B cell (primary cell): ENCODE measurements at regions not wholly inside any gene's neighbourhood (a gene's known extent, or its start where the extent isn't known, plus 50 kb on each side); places are given as distances from the start of the nearest gene placed in this dataset.

Source experiments
- ATAC-seq: fragments of 200-7000 bp; cut with Tn5 transposase; one replicate; pipeline ENCODE4 v1.10.0; 2021; ENCODE audit warnings: low read depth, mild to moderate bottlenecking, moderate number of reproducible peaks, moderate library complexity
- CTCF ChIA-PET: fragments of 350-600 bp; sonication (Branson Sonifier 250); formaldehyde crosslinking; loops from one replicate; lab custom pipeline; 2021; ENCODE audit warnings: antibody characterized with exemption, inconsistent platforms; lab: Charles Lee
- POLR2A ChIA-PET: fragments of 350-600 bp; sonication (Branson Sonifier 250); formaldehyde crosslinking; loops from one replicate; lab custom pipeline; 2021; ENCODE audit warnings: antibody characterized with exemption; lab: Charles Lee
- DNase-seq: peaks from one replicate; pipeline ENCODE4 v3.0.0; 2013
- H2AFZ ChIP-seq: 2 replicates; pipeline ENCODE4 v1.6.1; 2012; ENCODE audit warnings: mild to moderate bottlenecking, low read depth, low read length; ENCODE audit not compliant: insufficient read depth, poor library complexity, severe bottlenecking
- H3K27ac ChIP-seq, 2 donors: 1 replicate in 1 of 2; 2 replicates in 1 of 2; pipeline ENCODE4 v1.5.1; 2012 to 2013; ENCODE audit warnings: low read length in 2 of 2, mild to moderate bottlenecking in 2 of 2, moderate library complexity in 1 of 2
- H3K27me3 ChIP-seq, 4 experiments: fragments of 200-600 bp in 1 of 4; sonication (generic) in 1 of 4; replicated peaks in 1 of 4; 1 replicate in 2 of 4; 2 replicates in 2 of 4; pipeline versions ENCODE4 v1.6.1 to v1.7.0; 2013 to 2016; ENCODE audit warnings: low read length in 3 of 4, mild to moderate bottlenecking in 2 of 4, mixed read lengths in 1 of 4, moderate library complexity in 1 of 4; ENCODE audit not compliant: insufficient read depth in 4 of 4, control insufficient read depth in 3 of 4; ENCODE audit errors: control extremely low read depth in 1 of 4
- H3K36me3 ChIP-seq, 2 experiments: replicated peaks in 1 of 2; 1 replicate in 1 of 2; 2 replicates in 1 of 2; pipeline versions ENCODE4 v1.6.1 to v1.7.1; 2013; ENCODE audit warnings: low read length in 1 of 2; ENCODE audit not compliant: insufficient read depth in 2 of 2, control insufficient read depth in 1 of 2; ENCODE audit errors: control extremely low read depth in 1 of 2, extremely low read depth in 1 of 2
- H3K4me1 ChIP-seq, 2 donors: fragments of 200-600 bp in 1 of 2; sonication (generic) in 1 of 2; 1 replicate in 1 of 2; 2 replicates in 1 of 2; pipeline versions ENCODE4 v1.5.1 to v1.6.1; 2013 to 2017; ENCODE audit warnings: low read length in 2 of 2; ENCODE audit not compliant: control insufficient read depth in 2 of 2, insufficient read depth in 2 of 2
- H3K4me2 ChIP-seq: replicated peaks from 2 replicates; pipeline ENCODE3; 2012; ENCODE audit warnings: mild to moderate bottlenecking, low read depth, low read length; ENCODE audit not compliant: poor library complexity, severe bottlenecking
- H3K4me3 ChIP-seq, 5 experiments: fragments of 200-600 bp in 1 of 5; sonication (generic) in 1 of 5; 1 replicate in 3 of 5; 2 replicates in 2 of 5; pipeline versions ENCODE4 v1.5.1 to v1.7.0; 2011 to 2016; ENCODE audit warnings: low read length in 4 of 5, mild to moderate bottlenecking in 4 of 5, low read depth in 2 of 5, control low read depth in 1 of 5, moderate library complexity in 1 of 5; ENCODE audit not compliant: insufficient read depth in 1 of 5; ENCODE audit errors: control extremely low read depth in 1 of 5, extremely low read depth in 1 of 5
- H3K79me2 ChIP-seq: fragments of 200-600 bp; sonication (generic); one replicate; pipeline ENCODE4 v1.6.0; 2016; ENCODE audit warnings: low read length; ENCODE audit not compliant: control insufficient read depth, insufficient read depth
- H3K9ac ChIP-seq: fragments of 200-600 bp; sonication (generic); 2 replicates; pipeline ENCODE4 v1.6.1; 2017; ENCODE audit warnings: mild to moderate bottlenecking, low read length, moderate library complexity
- H3K9me3 ChIP-seq, 3 donors: one replicate each; pipeline versions ENCODE4 v1.6.1 to v1.7.1; 2013; ENCODE audit warnings: low read length in 2 of 3; ENCODE audit not compliant: control insufficient read depth in 2 of 3, insufficient read depth in 1 of 3; ENCODE audit errors: control extremely low read depth in 1 of 3
- H4K20me1 ChIP-seq: 2 replicates; pipeline ENCODE4 v1.6.0; 2012; ENCODE audit warnings: mild to moderate bottlenecking, low read length; ENCODE audit not compliant: insufficient read depth, control insufficient read depth, poor library complexity, severe bottlenecking
- H3K27ac Mint-ChIP-seq: one replicate; pipeline ENCODE4 v1.8.0; 2021; ENCODE audit warnings: mixed read lengths
- H3K27me3 Mint-ChIP-seq: one replicate; pipeline ENCODE4 v1.8.0; 2021; ENCODE audit warnings: mixed read lengths
- H3K4me1 Mint-ChIP-seq: one replicate; pipeline ENCODE4 v1.8.0; 2021; ENCODE audit warnings: mixed read lengths
- H3K4me3 Mint-ChIP-seq: one replicate; pipeline ENCODE4 v1.8.0; 2021; ENCODE audit warnings: mixed read lengths
- H3K9me3 Mint-ChIP-seq: one replicate; pipeline ENCODE4 v1.8.0; 2022; ENCODE audit warnings: mixed read lengths; ENCODE audit not compliant: insufficient read depth
- CTCF ChIP-seq: fragments of 200-600 bp; IDR thresholded peaks from one replicate; pipeline ENCODE4 v1.8.0; 2022; ENCODE audit warnings: antibody characterized with exemption, mild to moderate bottlenecking
- EZH2 ChIP-seq: IDR thresholded peaks from 2 replicates; pipeline ENCODE4 v1.6.1; 2012; ENCODE audit warnings: borderline replicate concordance, low read depth, mild to moderate bottlenecking, moderate library complexity, low read length; ENCODE audit not compliant: insufficient read depth, poor library complexity, severe bottlenecking
- WGBS: methylation state at CpG from one replicate; pipeline ENCODE4 v1.1.5; 2013; ENCODE audit warnings: missing lambda C conversion rate; ENCODE audit not compliant: insufficient coverage; 5-methylcytosine and 5-hydroxymethylcytosine counted together
- intact Hi-C: fragments of 100-400 bp; cut with micrococcal nuclease; formaldehyde crosslinking; loops from one replicate; pipeline ENCODE4 v1.10.0; 2022

GRCh38 chr4:91961504-91961903, 342.3 kb upstream of the GRID2 start:
- no peaks in the 10 kb centered on the region for H3K9me3 ChIP-seq
- no peaks in the 10 kb centered on the region for H3K79me2 ChIP-seq
- no peaks in the 10 kb centered on the region for H4K20me1 ChIP-seq
- no peak overlapping the region for H3K27ac ChIP-seq
- Mint-ChIP-seq H3K4me3 (no peak overlapping the region), H3K4me1 (no peaks in the 10 kb centered on the region), H3K27me3 (no peaks in the 10 kb centered on the region), H3K27ac (no peak overlapping the region), H3K9me3 (peaks cover 2% of the 10 kb centered on the region)
- ATAC-seq (no peak), DNase-seq (no peak)
- H3K4me1 ChIP-seq = no peaks in the 10 kb centered on the region
- no peak overlapping the region for H3K4me3 ChIP-seq
- H3K36me3 ChIP-seq = no peaks in the 10 kb centered on the region
- H3K9ac ChIP-seq = no peak overlapping the region
- intact Hi-C loops = no loop called here
- H3K27me3 ChIP-seq = no peaks in the 10 kb centered on the region
- ChIA-PET CTCF (no interaction called here), POLR2A (no interaction called here)
- TF ChIP-seq EZH2 = no peak
- no peak for TF ChIP-seq CTCF
- H2AFZ ChIP-seq = no peak overlapping the region
- no peak overlapping the region for H3K4me2 ChIP-seq

GRCh38 chr4:91963486-91963885, 340.3 kb upstream of the GRID2 start:
- intact Hi-C loops = no loop called here
- POLR2A ChIA-PET = no interaction called here
- Histone ChIP-seq H3K4me3 (no peak overlapping the region), H4K20me1 (no peaks in the 10 kb centered on the region), H2AFZ (no peak overlapping the region), H3K9me3 (peaks cover 0 to 1% (median 0%) of the 10 kb centered on the region in 3 donors), H3K27me3 (no peaks in the 10 kb centered on the region), H3K9ac (no peak overlapping the region), H3K79me2 (no peaks in the 10 kb centered on the region), H3K36me3 (no peaks in the 10 kb centered on the region), H3K27ac (no peak overlapping the region), H3K4me2 (no peak overlapping the region), H3K4me1 (no peaks in the 10 kb centered on the region)
- ATAC-seq = no peak
- DNase-seq = no peak
- no peak for TF ChIP-seq CTCF
- no peak for TF ChIP-seq EZH2
- H3K27me3 Mint-ChIP-seq = no peaks in the 10 kb centered on the region
- H3K9me3 Mint-ChIP-seq = peaks cover 2% of the 10 kb centered on the region
- no peak overlapping the region for H3K4me3 Mint-ChIP-seq
- H3K4me1 Mint-ChIP-seq = no peaks in the 10 kb centered on the region
- 80% methylated on average over 1 of the region's 3 CpGs for WGBS
- CTCF ChIA-PET = no interaction called here
- no peak overlapping the region for H3K27ac Mint-ChIP-seq
